NCI-H1105 (cell line): ENCODE measurements at regions not wholly inside any gene's neighbourhood (a gene's known extent, or its start where the extent isn't known, plus 50 kb on each side); places are given as distances from the start of the nearest gene placed in this dataset.
"Not testable (repeated sequence)": the region's sequence is repeated elsewhere in the genome, so short reads cannot be mapped to it uniquely, and the experiment has no call there.

Experiments used
- DNase-seq: peaks from one replicate; lab custom pipeline; 2025; lab: John Stamatoyannopoulos, UW

- DNase-seq, result no peak
Observed at GRCh38 chr10:3407208-3407607, 234.6 kb upstream of the PITRM1 start.

GRCh38 chr10:3406556-3406955 lies 234.0 kb upstream of the PITRM1 start:
- DNase-seq, result no peak

DNA sequence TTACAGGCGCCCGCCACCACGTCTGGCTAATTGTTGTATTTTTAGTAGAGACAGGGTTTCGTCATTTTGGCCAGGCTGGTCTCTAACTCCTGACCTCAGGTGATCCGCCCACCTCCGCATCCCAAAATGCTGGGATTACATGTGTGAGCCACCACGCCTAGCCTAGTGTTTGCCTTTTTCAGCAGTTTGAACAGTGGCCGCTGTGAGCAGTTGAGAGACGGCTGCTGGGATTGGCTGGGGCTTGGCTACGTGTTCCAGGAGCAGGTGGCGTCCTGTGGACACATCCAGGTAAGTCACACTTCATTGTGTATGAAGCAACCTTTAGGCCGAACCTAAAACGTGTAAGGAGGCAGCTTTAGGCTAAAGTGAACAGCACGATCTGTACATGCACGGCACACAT lies 231.8 kb upstream of the PITRM1 start:
- DNase-seq, result no peak

DNA sequence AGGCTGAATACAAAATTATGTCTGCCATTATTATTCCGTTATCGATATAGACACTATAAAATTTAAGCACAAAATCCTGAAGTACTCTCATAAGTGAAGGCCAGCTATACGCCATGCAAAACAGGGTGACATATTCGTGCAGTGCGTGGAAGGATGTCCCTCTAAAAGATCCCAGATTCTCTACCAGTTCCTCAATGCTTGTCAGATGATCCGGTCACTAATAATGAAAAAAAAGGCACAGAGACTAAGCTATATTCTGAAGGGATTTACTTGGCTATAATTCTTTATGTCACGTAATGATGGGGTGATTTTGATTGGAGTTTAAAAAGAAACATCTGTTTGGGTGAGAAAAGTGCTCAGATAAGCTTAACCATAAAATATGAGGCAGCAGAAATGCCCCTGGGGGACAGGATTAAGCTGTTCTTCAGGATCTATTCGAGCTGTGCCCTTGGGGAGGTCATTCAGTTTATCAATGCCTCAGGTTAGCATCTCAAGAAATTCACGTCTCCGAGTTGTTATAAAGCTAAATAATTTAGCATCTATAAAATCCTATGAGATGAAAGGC lies 229.7 kb upstream of the PITRM1 start:
- DNase-seq, result no peak

- DNase-seq, result no peak
Observed at GRCh38 chr10:3401491-3401938, 228.9 kb upstream of the PITRM1 start.

DNA sequence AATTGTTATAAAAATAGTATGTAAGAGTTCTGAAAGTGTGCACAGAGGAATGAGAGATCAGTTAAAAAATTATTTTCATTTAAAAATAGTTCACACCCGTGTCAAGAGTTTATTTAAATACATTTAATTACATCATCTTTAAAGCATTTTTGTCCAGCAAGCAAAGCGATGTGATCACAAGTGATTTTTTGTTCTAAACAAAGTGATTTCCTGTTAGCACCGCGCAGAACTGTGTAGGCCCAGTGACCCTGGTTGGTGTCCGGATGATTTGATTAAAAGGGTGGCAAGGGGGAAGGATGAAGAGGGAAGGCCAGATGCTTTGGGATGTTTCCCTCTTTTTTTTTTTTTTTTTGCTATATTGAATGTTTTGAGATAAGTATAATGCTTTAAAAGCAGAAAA lies 227.8 kb upstream of the PITRM1 start:
- no peak for DNase-seq

GRCh38 chr10:3399756-3400155 lies 227.2 kb upstream of the PITRM1 start:
- no peak for DNase-seq

DNA sequence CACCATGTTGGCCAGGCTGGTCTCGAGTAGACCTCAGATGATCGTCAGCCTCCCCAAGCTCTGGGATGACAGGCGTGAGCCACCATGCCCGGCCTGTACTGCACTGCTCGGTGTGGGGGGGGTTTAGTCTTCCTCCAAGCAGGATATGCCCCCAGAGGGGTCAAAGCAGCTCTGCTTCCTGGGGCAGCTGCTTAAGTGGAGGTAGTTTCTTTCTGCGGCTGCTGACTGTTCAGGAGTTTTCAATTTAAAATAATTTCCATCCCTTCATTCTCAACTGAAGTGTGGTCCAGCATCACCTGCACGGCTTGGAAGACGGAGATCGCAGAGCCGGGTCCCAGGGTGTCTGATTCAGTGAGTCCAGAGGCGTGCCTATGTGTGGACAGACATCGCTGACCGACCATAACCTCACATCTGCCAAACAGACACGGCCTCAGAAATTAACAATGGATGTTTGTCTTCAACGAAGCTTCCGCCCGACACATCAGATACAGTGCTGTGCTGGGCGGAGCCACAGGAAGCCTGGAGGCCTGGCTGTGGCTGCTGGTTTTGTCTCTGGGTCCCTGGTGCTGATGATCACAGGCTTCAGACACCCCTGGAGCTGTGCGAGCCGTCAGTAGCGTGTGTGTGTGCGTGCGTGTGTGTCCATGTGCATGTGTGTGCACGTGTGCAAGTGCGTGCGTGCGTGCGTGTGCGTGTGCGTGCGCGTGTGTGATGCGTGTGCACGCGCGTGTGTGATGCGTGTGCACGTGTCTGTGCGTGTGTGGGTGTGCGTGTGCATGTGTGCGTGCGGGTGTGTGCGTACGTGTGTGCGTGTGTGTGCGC lies 226.5 kb upstream of the PITRM1 start:
- no peak for DNase-seq

GRCh38 chr10:3397846-3398245 lies 225.3 kb upstream of the PITRM1 start:
- no peak for DNase-seq

DNA sequence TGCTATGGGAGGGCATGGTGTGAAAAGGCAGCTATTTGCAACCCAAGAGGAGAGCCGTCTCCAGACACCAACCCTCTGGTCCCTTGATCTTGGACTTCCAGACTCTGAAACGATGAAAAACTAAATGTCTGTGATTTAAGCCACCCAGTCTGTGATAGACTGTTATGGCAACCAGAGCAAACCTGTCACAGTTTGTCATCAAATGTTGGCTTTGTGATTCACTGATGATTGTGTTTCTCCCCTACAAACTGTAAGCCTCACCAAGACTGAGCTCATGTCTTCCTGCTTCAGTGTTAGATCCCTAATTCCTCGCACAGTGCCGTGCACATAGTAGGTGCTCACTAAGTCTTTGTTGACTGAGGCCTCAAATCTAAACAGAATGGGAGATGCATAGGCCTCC lies 224.6 kb upstream of the PITRM1 start:
- DNase-seq, result no peak

GRCh38 chr10:3396116-3396515 lies 223.5 kb upstream of the PITRM1 start:
- no peak for DNase-seq

GRCh38 chr10:3395458-3395861 lies 222.9 kb upstream of the PITRM1 start:
- no peak for DNase-seq

- no peak for DNase-seq
Observed at GRCh38 chr10:3395041-3395440, 222.5 kb upstream of the PITRM1 start.

- DNase-seq, result no peak
Observed at GRCh38 chr10:3393958-3394357, 221.4 kb upstream of the PITRM1 start.

DNA sequence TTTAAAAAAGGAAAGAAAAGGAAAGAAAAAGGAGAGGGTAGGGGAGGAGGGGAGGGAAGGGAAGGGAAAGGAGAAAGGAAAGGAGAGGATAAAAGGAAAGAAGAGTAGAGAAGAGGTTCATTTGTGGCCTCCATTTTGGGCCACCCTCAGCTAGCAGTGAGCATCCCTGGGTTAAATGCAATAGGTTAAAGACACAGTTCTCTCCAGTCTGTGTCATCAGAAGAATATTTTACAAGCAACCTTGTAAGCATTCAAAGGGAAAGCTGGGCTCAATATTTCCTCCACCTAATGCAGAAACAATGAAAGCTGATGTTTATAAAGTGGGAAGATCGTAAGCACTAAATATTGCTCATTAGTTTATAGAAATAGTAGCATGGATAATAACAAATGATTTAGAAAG lies 219.1 kb upstream of the PITRM1 start:
- no peak for DNase-seq

DNA sequence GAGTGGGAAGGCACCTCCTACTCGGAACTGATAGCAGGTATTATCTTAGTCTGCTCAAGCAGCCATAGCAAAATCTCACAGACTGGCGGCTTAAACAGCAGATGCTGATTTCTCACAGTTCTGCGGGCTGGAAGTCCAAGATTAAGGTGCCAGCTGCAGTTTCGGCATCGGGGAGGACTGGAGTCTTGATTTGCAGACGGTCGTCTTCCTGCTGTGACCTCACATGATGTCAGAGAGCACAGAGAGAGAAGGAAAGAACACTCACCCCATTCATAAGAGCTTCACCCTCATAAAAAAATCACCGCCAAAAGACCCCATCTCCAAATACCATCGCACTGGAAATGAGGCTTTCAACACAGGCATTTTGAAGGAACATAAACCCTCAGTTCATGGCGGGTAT lies 216.5 kb upstream of the PITRM1 start:
- DNase-seq, result no peak

GRCh38 chr10:3385487-3385886 lies 212.9 kb upstream of the PITRM1 start:
- no peak for DNase-seq

DNA sequence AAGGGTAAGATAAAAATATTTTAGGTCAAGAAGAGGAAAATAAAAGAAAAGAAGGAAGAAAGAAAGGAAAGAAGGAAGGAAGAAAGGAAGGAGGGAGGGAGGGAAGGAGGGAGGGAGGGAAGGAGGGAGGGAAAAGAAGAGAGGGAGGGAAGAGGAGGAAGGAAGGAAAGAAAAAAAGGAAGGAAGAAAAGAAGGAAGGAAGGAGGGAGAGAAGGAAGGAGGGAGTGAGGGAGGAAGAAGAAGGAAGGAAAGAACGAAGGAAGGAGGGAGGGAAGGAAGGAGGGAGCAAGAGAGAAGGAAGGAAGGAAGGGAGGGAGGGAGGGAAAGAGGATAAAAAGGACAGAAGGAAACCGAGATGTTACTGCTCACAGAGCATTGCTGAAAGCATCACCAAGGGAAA lies 209.5 kb upstream of the PITRM1 start:
- DNase-seq, result no peak

DNA sequence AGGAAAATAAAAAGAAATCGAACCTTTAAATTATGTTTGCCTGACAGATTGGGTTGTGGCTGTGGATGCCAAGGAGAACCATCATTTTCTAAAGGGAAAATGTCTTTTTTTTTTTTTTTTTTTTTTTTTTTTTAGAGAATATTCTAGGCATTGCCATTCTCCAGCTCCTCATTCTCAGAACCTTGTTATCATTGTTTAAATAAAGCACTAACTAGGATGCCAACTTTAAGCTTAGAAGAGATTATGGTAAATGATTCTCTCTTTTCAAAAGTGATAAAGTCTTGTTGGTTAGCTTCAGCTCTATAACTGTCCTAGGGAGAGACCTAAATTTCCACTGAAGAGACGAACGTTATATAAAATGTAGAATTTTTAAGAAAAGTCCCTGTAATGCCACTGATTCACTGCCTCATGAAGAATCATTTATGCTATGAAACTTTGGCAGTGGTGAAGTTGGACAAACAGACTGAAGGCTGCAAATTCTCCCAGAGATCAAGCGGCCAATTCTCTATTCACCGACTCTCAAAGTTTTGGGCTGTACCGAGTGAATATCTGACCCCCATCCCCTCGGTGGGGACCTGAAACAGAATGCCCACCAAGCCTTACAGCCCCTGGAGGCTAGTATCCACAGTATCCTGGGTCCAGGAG lies 207.9 kb upstream of the PITRM1 start:
- no peak for DNase-seq

- no peak for DNase-seq
Observed at GRCh38 chr10:3376631-3377030, 204.0 kb upstream of the PITRM1 start.

- DNase-seq, result no peak
Observed at GRCh38 chr10:3375505-3375904, 202.9 kb upstream of the PITRM1 start.

GRCh38 chr10:3374914-3375313 lies 202.3 kb upstream of the PITRM1 start:
- no peak for DNase-seq

DNA sequence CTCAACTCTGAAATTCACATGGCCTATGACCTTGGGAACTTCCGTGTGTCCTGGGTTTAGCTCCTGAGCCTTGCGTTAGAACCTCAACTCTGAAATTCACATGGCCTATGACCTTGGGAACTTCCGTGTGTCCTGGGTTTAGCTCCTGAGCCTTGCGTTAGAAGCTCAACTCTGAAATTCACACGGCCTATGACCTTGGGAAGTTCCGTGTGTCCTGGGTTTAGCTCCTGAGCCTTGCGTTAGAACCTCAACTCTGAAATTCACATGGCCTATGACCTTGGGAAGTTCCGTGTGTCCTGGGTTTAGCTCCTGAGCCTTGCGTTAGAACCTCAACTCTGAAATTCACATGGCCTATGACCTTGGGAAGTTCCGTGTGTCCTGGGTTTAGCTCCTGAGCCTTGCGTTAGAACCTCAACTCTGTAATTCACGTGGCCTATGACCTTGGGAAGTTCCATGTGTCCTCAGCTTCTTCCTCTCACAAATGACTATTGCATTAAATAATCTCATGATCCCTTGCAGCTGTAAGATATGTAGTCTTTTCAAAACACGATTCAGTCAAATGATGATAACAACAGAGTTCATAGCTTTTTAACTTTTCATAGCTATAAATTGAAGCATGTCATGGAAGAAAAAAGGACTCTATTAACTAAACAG lies 200.9 kb upstream of the PITRM1 start:
- not testable (repeated sequence) for DNase-seq
